Retinal pigment epithelial cell (primary cell): ENCODE measurements at regions not wholly inside any gene's neighbourhood (a gene's known extent, or its start where the extent isn't known, plus 50 kb on each side); places are given as distances from the start of the nearest gene placed in this dataset.

Experiments
- DNase-seq: peaks from one replicate; pipeline ENCODE4 v3.0.0-alpha.2; 2010; ENCODE audit warnings: low read depth
- H3K4me3 ChIP-seq: 2 replicates; pipeline ENCODE4 v1.5.1; 2011; ENCODE audit warnings: mild to moderate bottlenecking, low read length, control low read depth, moderate library complexity
- CTCF ChIP-seq: conservative IDR thresholded peaks from 2 replicates; pipeline ENCODE4 v1.5.1; 2011; ENCODE audit warnings: low read depth, low read length, control low read depth, inconsistent platforms

GRCh38 chr2:64837116-64837731, 152.0 kb upstream of the SLC1A4 start:
- DNase-seq, result no peak
- no peak for TF ChIP-seq CTCF
- H3K4me3 ChIP-seq, result no peak overlapping the region

GRCh38 chr2:64837925-64838641, 151.1 kb upstream of the SLC1A4 start:
- no peak for TF ChIP-seq CTCF
- H3K4me3 ChIP-seq, result no peak overlapping the region
- DNase-seq, result no peak

- no peak for TF ChIP-seq CTCF
- H3K4me3 ChIP-seq, result no peak overlapping the region
- DNase-seq, result peak; percentile 72
Observed at GRCh38 chr2:64838817-64839216, 150.4 kb upstream of the SLC1A4 start.

- DNase-seq, result no peak
- no peak overlapping the region for H3K4me3 ChIP-seq
- TF ChIP-seq CTCF, result no peak
Observed at GRCh38 chr2:64839844-64840243, 149.4 kb upstream of the SLC1A4 start.

- no peak for TF ChIP-seq CTCF
- H3K4me3 ChIP-seq, result no peak overlapping the region
- no peak for DNase-seq
Observed at GRCh38 chr2:64840426-64840881, 148.7 kb upstream of the SLC1A4 start.

- no peak for DNase-seq
- no peak overlapping the region for H3K4me3 ChIP-seq
- TF ChIP-seq CTCF, result no peak
Observed at GRCh38 chr2:64841461-64841860, 147.7 kb upstream of the SLC1A4 start.

- TF ChIP-seq CTCF, result no peak
- H3K4me3 ChIP-seq, result no peak overlapping the region
- no peak for DNase-seq
Observed at GRCh38 chr2:64842030-64842429, 147.2 kb upstream of the SLC1A4 start.
